ENCODE measurements at regions not wholly inside any gene's neighbourhood (a gene's known extent, or its start where the extent isn't known, plus 50 kb on each side); places are given as distances from the start of the nearest gene placed in this dataset.

DNA sequence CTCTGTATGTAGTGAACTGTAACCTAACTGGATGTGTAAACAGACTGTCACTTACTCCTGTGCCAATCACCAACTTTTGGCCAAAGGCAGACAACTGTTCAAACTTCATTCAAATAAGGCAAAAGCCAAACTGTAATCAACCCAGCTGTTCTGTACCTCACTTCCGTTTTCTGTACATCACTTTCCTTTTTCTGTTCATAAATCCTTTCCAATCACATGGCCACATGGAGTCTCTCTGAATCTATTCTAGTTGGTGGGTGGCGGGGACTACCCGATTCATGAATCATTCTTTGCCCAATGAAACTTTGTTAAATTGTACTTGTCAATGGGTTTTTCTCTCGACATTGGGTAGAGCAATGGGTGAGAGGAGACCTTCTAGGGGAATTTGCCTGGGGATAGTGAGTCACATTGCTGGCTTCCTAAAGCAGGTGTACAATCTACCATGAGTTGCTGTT is 178.3 kb upstream of the RFC3 start:
- ChIA-PET POLR2A (no interaction called here), CTCF (no interaction called here)
- TF ChIP-seq RCOR1 (IDR thresholded peaks at IDR 0.05; ENCODE audit: low read depth, low read length): no peak
- WGBS (ENCODE audit: missing lambda C conversion rate): 85% methylated on average over 4 of the region's 4 CpGs
- DNase-seq (ENCODE audit: low read depth in 1 of 2, low spot score in 1 of 2) (no peak), ATAC-seq (no peak), FAIRE-seq (no peak)
- no peaks in the 10 kb centered on the region for H3K9me3 ChIP-seq
- H3K4me2 ChIP-seq: peak overlapping the region; percentile 32; the same call in 2 of the 3 replicates
- H3K4me1 ChIP-seq: peaks cover 68% of the 10 kb centered on the region
- no peak overlapping the region for H3K4me3 ChIP-seq
- H3K27ac ChIP-seq: peak overlapping the region; percentile 82 to 89; a peak in 5 of 6 replicates

- H3K9me3 ChIP-seq: no peaks in the 10 kb centered on the region
- CTCF ChIA-PET: interaction anchor here (1.6 kb wide), 1 partner anchor 84 kb away, joined by 3 read pairs; no protein-coding TSS in a partner anchor
- TF ChIP-seq CTCF (IDR thresholded peaks at IDR 0.05) (no peak), FOSB (CRISPR knock-in tag; IDR thresholded peaks at IDR 0.05) (no peak), MAFK (IDR thresholded peaks at IDR 0.05; ENCODE audit: partially characterized antibody) (no peak), HEYL (CRISPR knock-in tag; IDR thresholded peaks at IDR 0.05) (no peak), RNF2 (IDR thresholded peaks at IDR 0.05; ENCODE audit: borderline replicate concordance, low read depth) (no peak), RCOR1 (IDR thresholded peaks at IDR 0.05; ENCODE audit: low read depth, low read length) (no peak), HDAC2 (IDR thresholded peaks at IDR 0.05) (no peak), FOSL2 (IDR thresholded peaks at IDR 0.05) (no peak), FOSL2 (CRISPR knock-in tag; IDR thresholded peaks at IDR 0.05) (no peak), JUNB (IDR thresholded peaks at IDR 0.05) (no peak), MAZ (IDR thresholded peaks at IDR 0.05; ENCODE audit: borderline replicate concordance, low read depth, low read length) (no peak), EHMT2 (IDR thresholded peaks at IDR 0.05; ENCODE audit: low read depth) (no peak), CBX2 (IDR thresholded peaks at IDR 0.05; ENCODE audit: borderline replicate concordance, low read depth) (no peak), ZFP36 (IDR thresholded peaks at IDR 0.05; ENCODE audit: borderline replicate concordance, partially characterized antibody) (no peak), RFX5 (IDR thresholded peaks at IDR 0.05) (no peak), NR3C1 (IDR thresholded peaks at IDR 0.05) (no peak), ZNF302 (CRISPR knock-in tag; IDR thresholded peaks at IDR 0.05) (no peak)
- POLR2A ChIA-PET: no interaction called here
- H3K4me2 ChIP-seq: no peak overlapping the region
- H3K4me1 ChIP-seq: peaks cover 67% of the 10 kb centered on the region
- FAIRE-seq (no peak), ATAC-seq (no peak), DNase-seq (ENCODE audit: low read depth in 1 of 2, low spot score in 1 of 2) (no peak)
- no peak overlapping the region for H3K4me3 ChIP-seq
- peak overlapping the region; percentile 82 to 89; a peak in 5 of 6 replicates for H3K27ac ChIP-seq
Measured at GRCh38 chr13:33640832-33641231, 177.1 kb upstream of the RFC3 start.

- peaks cover 66% of the 10 kb centered on the region for H3K4me1 ChIP-seq
- WGBS (ENCODE audit: missing lambda C conversion rate): 19% methylated on average over 7 of the region's 7 CpGs
- DNase-seq (ENCODE audit: low read depth in 1 of 2, low spot score in 1 of 2): peak; percentile 5 to 87
- peak; percentile 91 to 96 for ATAC-seq
- FAIRE-seq: no peak
- no peaks in the 10 kb centered on the region for H3K9me3 ChIP-seq
- H3K4me3 ChIP-seq: peak overlapping the region; percentile 19; the same call in 1 of the 3 replicates
- H3K4me2 ChIP-seq: peak overlapping the region; percentile 78
- ChIA-PET POLR2A (interaction anchor here (1.1 kb wide), 1 partner anchor 36 kb away, joined by 3 read pairs; no protein-coding TSS in a partner anchor), CTCF (interaction anchor here (0.6 to 1.9 kb wide), 5 partner anchors 36 to 1818 kb away, joined by 3 to 5 read pairs (median 3); no protein-coding TSS in a partner anchor)
- peak overlapping the region; percentile 82 to 89 for H3K27ac ChIP-seq
- TF ChIP-seq PHF8 (IDR thresholded peaks at IDR 0.05; ENCODE audit: borderline replicate concordance, low read depth): no peak
- TF ChIP-seq, protein P1, sequence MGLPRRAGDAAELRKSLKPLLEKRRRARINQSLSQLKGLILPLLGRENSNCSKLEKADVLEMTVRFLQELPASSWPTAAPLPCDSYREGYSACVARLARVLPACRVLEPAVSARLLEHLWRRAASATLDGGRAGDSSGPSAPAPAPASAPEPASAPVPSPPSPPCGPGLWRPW (IDR thresholded peaks at IDR 0.05): peak; percentile 92
- peak; percentile 40; the same call in 1 of the 3 replicates for TF ChIP-seq BCL3 (IDR thresholded peaks at IDR 0.05)
- TF ChIP-seq CEBPB (IDR thresholded peaks at IDR 0.05): peak; percentile 96 to 97
- TF ChIP-seq RCOR1 (IDR thresholded peaks at IDR 0.05; ENCODE audit: low read depth, low read length): no peak
- peak; percentile 72; the same call in 1 of the 2 replicates for TF ChIP-seq JUNB (IDR thresholded peaks at IDR 0.05)
- no peak for TF ChIP-seq ELK1 (IDR thresholded peaks at IDR 0.05; ENCODE audit: low read depth, low read length)
- peak; percentile 62; the same call in 1 of the 2 replicates for TF ChIP-seq ESRRA (IDR thresholded peaks at IDR 0.05; ENCODE audit: borderline replicate concordance, low read length)
- no peak for TF ChIP-seq SREBF2 (IDR thresholded peaks at IDR 0.05)
- peak; percentile 82 for TF ChIP-seq GATA3 (IDR thresholded peaks at IDR 0.05; ENCODE audit: borderline replicate concordance)
- no peak for TF ChIP-seq HEYL (CRISPR knock-in tag; IDR thresholded peaks at IDR 0.05)
- 0 out of 2 replicates have a peak, but pooled peaks have one; percentile 13 for TF ChIP-seq FOSL2 (IDR thresholded peaks at IDR 0.05)
- peak; percentile 50 for TF ChIP-seq FOSL2 (CRISPR knock-in tag; IDR thresholded peaks at IDR 0.05)
- TF ChIP-seq EP300 (IDR thresholded peaks at IDR 0.05): peak; percentile 56 to 79; a peak in 3 of 5 replicates
- TF ChIP-seq, protein P2, sequence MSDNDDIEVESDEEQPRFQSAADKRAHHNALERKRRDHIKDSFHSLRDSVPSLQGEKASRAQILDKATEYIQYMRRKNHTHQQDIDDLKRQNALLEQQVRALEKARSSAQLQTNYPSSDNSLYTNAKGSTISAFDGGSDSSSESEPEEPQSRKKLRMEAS (IDR thresholded peaks at IDR 0.05): peak; percentile 33; the same call in 1 of the 2 replicates
- TF ChIP-seq HOXB13 (CRISPR knock-in tag; IDR thresholded peaks at IDR 0.05; ENCODE audit: low read depth): no peak
- TF ChIP-seq ZNF302 (CRISPR knock-in tag; IDR thresholded peaks at IDR 0.05): no peak
- TF ChIP-seq JUN (IDR thresholded peaks at IDR 0.05): peak; percentile 43 to 79; a peak in 3 of 5 replicates
- peak; percentile 13; the same call in 1 of the 3 replicates for TF ChIP-seq SMC3 (IDR thresholded peaks at IDR 0.05)
- TF ChIP-seq CBX2 (IDR thresholded peaks at IDR 0.05; ENCODE audit: borderline replicate concordance, low read depth): no peak
Measured at GRCh38 chr13:33642374-33643065, 175.4 kb upstream of the RFC3 start.
